IPS-18c (cell line): ENCODE measurements at regions not wholly inside any gene's neighbourhood (a gene's known extent, or its start where the extent isn't known, plus 50 kb on each side); places are given as distances from the start of the nearest gene placed in this dataset.

Source experiments
- H3K4me3 ChIP-seq: 2 replicates; pipeline ENCODE4 v1.7.0; 2013; ENCODE audit warnings: low read depth, mild to moderate bottlenecking, low read length, moderate library complexity; ENCODE audit not compliant: insufficient read depth
- H3K9me3 ChIP-seq: one replicate; pipeline ENCODE4 v1.6.1; 2013; ENCODE audit warnings: mild to moderate bottlenecking, low read length, moderate library complexity; ENCODE audit not compliant: control insufficient read depth, insufficient read depth

- Histone ChIP-seq H3K4me3 (no peak overlapping the region), H3K9me3 (no peaks in the 10 kb centered on the region)
Observed at GRCh38 chr7:33736521-33737221, 168.7 kb upstream of the BMPER start.

GRCh38 chr7:33738260-33738935, 166.9 kb upstream of the BMPER start:
- Histone ChIP-seq H3K4me3 (no peak overlapping the region), H3K9me3 (no peaks in the 10 kb centered on the region)

- no peak overlapping the region for H3K4me3 ChIP-seq
- H3K9me3 ChIP-seq, result no peaks in the 10 kb centered on the region
Observed at GRCh38 chr7:33739286-33739685, 166.1 kb upstream of the BMPER start.

- H3K9me3 ChIP-seq, result no peaks in the 10 kb centered on the region
Observed at GRCh38 chr7:33742521-33742920, 162.8 kb upstream of the BMPER start.

GRCh38 chr7:33742999-33743587, 162.2 kb upstream of the BMPER start:
- Histone ChIP-seq H3K4me3 (no peak overlapping the region), H3K9me3 (no peaks in the 10 kb centered on the region)

More at GRCh38 chr7:33742521-33742920, 162.8 kb upstream of the BMPER start:
- no peak overlapping the region for H3K4me3 ChIP-seq

- no peak overlapping the region for H3K4me3 ChIP-seq
Observed at GRCh38 chr7:33743594-33743993, 161.7 kb upstream of the BMPER start.

GRCh38 chr7:33744293-33745075, 160.9 kb upstream of the BMPER start:
- H3K4me3 ChIP-seq, result no peak overlapping the region
- H3K9me3 ChIP-seq, result no peaks in the 10 kb centered on the region

More at GRCh38 chr7:33743594-33743993, 161.7 kb upstream of the BMPER start:
- no peaks in the 10 kb centered on the region for H3K9me3 ChIP-seq

- Histone ChIP-seq H3K9me3 (no peaks in the 10 kb centered on the region), H3K4me3 (no peak overlapping the region)
Observed at GRCh38 chr7:33745934-33746333, 159.4 kb upstream of the BMPER start.

GRCh38 chr7:33748793-33749192, 156.5 kb upstream of the BMPER start:
- no peak overlapping the region for H3K4me3 ChIP-seq
- H3K9me3 ChIP-seq, result no peaks in the 10 kb centered on the region

- Histone ChIP-seq H3K4me3 (no peak overlapping the region), H3K9me3 (no peaks in the 10 kb centered on the region)
Observed at GRCh38 chr7:33750177-33750576, 155.2 kb upstream of the BMPER start.

- Histone ChIP-seq H3K9me3 (no peaks in the 10 kb centered on the region), H3K4me3 (no peak overlapping the region)
Observed at GRCh38 chr7:33751443-33751842, 153.9 kb upstream of the BMPER start.

- Histone ChIP-seq H3K9me3 (no peaks in the 10 kb centered on the region), H3K4me3 (no peak overlapping the region)
Observed at GRCh38 chr7:33753881-33754525, 151.3 kb upstream of the BMPER start.

- H3K9me3 ChIP-seq, result no peaks in the 10 kb centered on the region
- H3K4me3 ChIP-seq, result no peak overlapping the region
Observed at GRCh38 chr7:33754933-33755928, 150.1 kb upstream of the BMPER start.

GRCh38 chr7:33757050-33757449, 148.3 kb upstream of the BMPER start:
- H3K4me3 ChIP-seq, result no peak overlapping the region
- H3K9me3 ChIP-seq, result no peaks in the 10 kb centered on the region

GRCh38 chr7:33757563-33758165, 147.7 kb upstream of the BMPER start:
- Histone ChIP-seq H3K9me3 (no peaks in the 10 kb centered on the region), H3K4me3 (no peak overlapping the region)

GRCh38 chr7:33760146-33760545, 145.2 kb upstream of the BMPER start:
- no peaks in the 10 kb centered on the region for H3K9me3 ChIP-seq

More at GRCh38 chr7:33760146-33760545, 145.2 kb upstream of the BMPER start:
- H3K4me3 ChIP-seq, result no peak overlapping the region
